ENCODE measurements at regions not wholly inside any gene's neighbourhood (a gene's known extent, or its start where the extent isn't known, plus 50 kb on each side); places are given as distances from the start of the nearest gene placed in this dataset.

DNA sequence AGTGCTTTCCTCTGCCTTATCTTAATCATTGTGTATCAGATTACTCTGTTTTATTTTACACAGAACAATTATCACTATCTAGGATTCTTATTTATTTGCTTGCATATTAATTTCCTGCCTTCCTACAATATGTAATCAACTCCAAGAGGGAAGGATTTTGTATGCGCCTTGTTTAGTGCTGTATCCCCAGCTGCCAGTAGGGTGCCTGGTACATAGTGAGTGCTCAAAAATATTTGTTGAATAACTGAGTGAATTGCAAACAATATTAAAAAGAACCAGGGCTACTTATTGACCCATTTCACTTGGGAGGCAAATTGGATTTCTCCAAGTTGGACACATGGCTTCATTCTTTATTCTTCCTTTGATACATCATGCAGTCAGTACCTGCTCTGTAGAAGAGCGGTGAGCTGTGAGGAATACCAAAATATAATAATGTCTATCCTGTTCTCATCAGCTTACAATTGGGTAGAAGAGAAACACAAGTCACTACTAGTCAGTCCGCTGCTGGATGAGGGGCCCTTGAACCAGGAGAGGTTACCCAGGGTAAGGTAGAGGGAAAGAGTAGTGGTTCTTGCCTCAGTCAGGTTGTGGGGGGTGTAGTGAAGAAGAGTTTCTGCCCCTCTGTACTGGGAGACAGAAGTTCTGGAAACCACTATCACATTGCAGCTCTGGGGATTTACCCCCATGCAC is 233.9 kb upstream of the ZBTB20 start:
- H3K4me3 ChIP-seq (ENCODE audit: low read depth, low read length), result no peak overlapping the region
- DNase-seq (ENCODE audit: low read depth, low spot score), result no peak
- ChIA-PET POLR2A (no interaction called here), CTCF (interaction anchor here (0.5 kb wide), 1 partner anchor 163 kb away, joined by 3 read pairs; no protein-coding TSS in a partner anchor)
- TF ChIP-seq, protein P1, sequence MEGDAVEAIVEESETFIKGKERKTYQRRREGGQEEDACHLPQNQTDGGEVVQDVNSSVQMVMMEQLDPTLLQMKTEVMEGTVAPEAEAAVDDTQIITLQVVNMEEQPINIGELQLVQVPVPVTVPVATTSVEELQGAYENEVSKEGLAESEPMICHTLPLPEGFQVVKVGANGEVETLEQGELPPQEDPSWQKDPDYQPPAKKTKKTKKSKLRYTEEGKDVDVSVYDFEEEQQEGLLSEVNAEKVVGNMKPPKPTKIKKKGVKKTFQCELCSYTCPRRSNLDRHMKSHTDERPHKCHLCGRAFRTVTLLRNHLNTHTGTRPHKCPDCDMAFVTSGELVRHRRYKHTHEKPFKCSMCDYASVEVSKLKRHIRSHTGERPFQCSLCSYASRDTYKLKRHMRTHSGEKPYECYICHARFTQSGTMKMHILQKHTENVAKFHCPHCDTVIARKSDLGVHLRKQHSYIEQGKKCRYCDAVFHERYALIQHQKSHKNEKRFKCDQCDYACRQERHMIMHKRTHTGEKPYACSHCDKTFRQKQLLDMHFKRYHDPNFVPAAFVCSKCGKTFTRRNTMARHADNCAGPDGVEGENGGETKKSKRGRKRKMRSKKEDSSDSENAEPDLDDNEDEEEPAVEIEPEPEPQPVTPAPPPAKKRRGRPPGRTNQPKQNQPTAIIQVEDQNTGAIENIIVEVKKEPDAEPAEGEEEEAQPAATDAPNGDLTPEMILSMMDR (IDR thresholded peaks at IDR 0.05; ENCODE audit: insufficient read depth, low read length, missing control alignments), result no peak

DNA sequence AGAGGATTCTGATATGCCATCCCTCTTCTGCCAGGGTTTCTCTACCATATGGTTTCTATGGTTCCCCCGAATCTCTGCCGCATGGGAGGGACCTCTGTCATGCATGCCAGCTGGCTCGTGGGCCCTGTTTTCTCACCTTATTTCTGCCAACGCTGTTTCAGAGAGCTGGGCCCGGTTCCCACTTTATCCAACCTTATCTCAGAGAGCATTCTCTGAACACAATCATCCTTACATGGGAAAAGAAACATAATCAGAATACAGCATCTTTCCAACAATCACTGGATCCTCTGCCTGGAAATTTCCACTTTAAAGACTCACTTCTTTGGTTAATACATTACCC is 234.5 kb upstream of the ZBTB20 start:
- no peak overlapping the region for H3K4me3 ChIP-seq (ENCODE audit: low read depth, low read length)
- POLR2A ChIA-PET, result no interaction called here
- no peak for DNase-seq (ENCODE audit: low read depth, low spot score)
- CTCF ChIA-PET, result no interaction called here
- TF ChIP-seq, protein P1 (IDR thresholded peaks at IDR 0.05; ENCODE audit: insufficient read depth, low read length, missing control alignments), result no peak

DNA sequence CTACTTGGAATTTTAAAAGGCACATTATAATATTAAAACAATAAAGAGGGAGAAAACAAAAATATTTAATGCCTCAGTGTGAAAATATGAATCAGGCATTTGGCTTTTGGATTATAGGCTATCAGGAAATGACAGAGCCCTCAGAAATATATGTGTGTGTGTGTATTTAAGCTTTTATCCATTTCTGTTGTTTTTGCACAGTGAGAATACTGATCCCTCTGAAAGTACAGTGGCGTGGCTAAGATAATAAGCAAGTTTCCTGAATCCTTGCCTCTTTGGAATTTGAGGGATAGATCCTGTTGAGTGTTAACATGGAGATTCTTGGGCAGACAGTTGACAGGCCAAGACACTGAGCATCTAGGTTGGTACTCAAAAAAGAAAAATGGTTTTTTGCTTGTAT is 234.8 kb upstream of the ZBTB20 start:
- POLR2A ChIA-PET, result no interaction called here

DNA sequence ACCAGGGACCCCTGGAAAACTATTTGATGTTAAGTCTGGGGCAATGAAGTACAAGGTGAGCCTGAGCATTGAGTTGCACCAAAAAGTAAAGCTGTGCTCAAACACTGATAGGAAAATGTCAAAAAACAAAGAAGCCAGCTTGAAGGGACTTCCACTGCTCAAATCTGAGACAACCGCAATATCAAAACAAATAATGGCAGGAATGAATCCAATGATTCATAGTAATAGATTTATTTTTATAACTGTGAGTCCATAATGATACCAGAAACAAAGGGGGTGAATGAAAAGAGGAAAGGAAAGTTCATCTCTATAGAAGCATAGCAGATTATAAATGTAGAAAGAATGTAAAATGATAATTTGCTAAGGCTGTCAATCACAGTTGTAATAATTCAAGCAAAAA is 237.3 kb upstream of the ZBTB20 start:
- POLR2A ChIA-PET, result no interaction called here
- TF ChIP-seq, protein P1 (IDR thresholded peaks at IDR 0.05; ENCODE audit: insufficient read depth, low read length, missing control alignments), result no peak
- no peak for DNase-seq (ENCODE audit: low read depth, low spot score)
- no peak overlapping the region for H3K4me3 ChIP-seq (ENCODE audit: low read depth, low read length)
- CTCF ChIA-PET, result no interaction called here

More for the DNA sequence above, 234.8 kb upstream of the ZBTB20 start:
- TF ChIP-seq, protein P1 (IDR thresholded peaks at IDR 0.05; ENCODE audit: insufficient read depth, low read length, missing control alignments), result no peak
- no peak overlapping the region for H3K4me3 ChIP-seq (ENCODE audit: low read depth, low read length)
- no peak for DNase-seq (ENCODE audit: low read depth, low spot score)
- CTCF ChIA-PET, result no interaction called here

DNA sequence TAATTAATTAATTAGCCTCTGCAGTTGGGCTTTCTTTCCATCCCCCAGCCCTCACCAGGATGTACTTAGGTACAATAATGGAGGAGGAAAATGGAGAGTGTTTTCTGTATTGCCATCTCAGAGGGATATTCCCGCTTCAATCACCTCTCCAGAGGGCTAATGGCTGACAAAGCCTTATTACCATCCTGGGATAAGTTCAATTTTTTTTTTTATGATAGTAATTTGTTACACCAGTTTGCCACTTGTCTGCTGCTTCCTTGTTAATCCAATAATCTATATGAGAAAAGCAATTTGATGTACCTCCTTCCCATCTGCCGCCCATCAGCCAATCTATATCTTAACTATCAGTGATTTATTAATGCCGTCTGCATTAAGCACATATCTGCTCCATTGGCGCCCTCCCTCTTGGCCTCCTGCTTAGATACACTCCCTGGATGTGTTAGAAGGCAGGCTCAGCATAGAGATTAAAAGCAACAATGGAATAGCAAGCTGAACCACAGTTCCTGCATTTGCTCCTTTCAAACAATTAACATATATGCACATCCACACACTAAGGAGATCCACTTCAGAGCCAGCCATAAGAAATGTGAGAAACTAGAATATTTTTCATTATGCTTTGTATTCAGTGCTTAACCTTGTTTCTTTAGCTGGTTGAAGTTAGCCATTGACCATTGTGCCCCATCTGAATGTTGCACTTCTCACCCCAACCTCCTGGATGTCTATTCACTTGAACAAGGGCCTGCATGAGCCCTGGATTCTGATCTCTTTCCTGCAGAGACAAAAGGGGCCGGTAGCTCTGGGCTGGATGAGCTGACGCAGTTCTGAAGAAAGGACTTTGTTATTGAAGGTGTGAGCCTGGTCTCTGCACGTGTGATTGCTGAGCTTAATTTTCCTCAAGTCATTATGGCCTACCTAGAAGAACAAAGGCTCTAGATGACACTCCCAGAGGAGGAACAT is 237.3 kb upstream of the GAP43 start:
- no peak overlapping the region for H3K4me3 ChIP-seq (ENCODE audit: low read depth, low read length)
- TF ChIP-seq, protein P1 (IDR thresholded peaks at IDR 0.05; ENCODE audit: insufficient read depth, low read length, missing control alignments), result no peak
- ChIA-PET POLR2A (no interaction called here), CTCF (interaction anchor here (1.9 kb wide), 1 partner anchor 308 kb away, joined by 7 read pairs; no protein-coding TSS in a partner anchor)
- DNase-seq (ENCODE audit: low read depth, low spot score), result no peak

DNA sequence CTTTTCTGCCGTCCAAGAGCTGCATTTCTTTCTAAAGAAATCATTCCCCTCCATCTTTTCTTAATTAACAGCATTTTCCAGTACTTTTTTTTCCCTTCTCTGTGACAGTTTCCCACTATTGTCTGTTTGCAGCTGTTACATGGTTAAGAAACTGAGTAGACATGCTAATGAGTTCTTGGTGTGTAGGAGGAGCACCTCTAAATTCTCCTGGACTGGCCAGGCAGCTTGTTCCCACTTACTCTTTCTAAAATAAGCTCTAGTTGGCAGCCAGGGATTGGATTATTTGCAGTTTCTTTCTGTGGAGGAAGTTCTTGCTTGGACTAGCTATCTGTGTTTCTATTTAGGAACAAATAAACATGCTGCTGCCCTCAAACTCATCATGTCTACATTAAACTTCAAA is 235.1 kb upstream of the GAP43 start:
- no peak for DNase-seq (ENCODE audit: low read depth, low spot score)
- CTCF ChIA-PET, result interaction anchor here (1.3 to 1.9 kb wide), 5 partner anchors 9 to 305 kb away, joined by 3 to 7 read pairs (median 4); no protein-coding TSS in a partner anchor
- POLR2A ChIA-PET, result interaction anchor here (1.0 kb wide), 1 partner anchor 13 kb away, joined by 3 read pairs; no protein-coding TSS in a partner anchor

More for the DNA sequence above, 235.1 kb upstream of the GAP43 start:
- no peak overlapping the region for H3K4me3 ChIP-seq (ENCODE audit: low read depth, low read length)
- TF ChIP-seq, protein P1 (IDR thresholded peaks at IDR 0.05; ENCODE audit: insufficient read depth, low read length, missing control alignments), result no peak

All from AG04449 (cell line).